Fibroblast of skin of right quadriceps (primary cell): ENCODE measurements at regions not wholly inside any gene's neighbourhood (a gene's known extent, or its start where the extent isn't known, plus 50 kb on each side); places are given as distances from the start of the nearest gene placed in this dataset.
"Not testable (repeated sequence)": the region's sequence is repeated elsewhere in the genome, so short reads cannot be mapped to it uniquely, and the experiment has no call there.

Source experiments
- DNase-seq: peaks from one replicate; pipeline ENCODE4 v3.0.0-alpha.2; 2013

DNA sequence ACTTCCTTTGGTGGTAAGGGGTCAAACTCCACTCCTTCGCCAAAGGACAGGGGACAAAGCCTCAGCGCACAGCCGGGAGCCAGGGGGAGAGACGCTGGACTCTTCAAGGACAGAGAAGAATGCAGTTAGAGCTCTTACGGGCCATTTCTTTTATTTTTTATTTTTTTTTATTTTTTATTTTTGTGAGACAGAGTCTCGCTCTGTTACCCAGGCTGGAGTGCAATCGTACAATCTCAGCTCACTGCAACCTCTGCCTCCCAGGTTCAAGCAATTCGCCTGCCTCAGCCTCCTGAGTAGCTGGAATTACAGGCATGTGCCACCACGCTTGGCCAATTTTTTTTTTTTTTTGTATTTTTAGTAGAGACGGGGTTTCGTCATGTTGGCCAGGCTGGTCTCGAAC, 93.2 kb upstream of the RPH3AL start, which contains the start of gene RFLNB:
RFLNB (minus strand) TSS at position 101 of the 400 bp plus-strand sequence.
- not testable (repeated sequence) for DNase-seq

DNA sequence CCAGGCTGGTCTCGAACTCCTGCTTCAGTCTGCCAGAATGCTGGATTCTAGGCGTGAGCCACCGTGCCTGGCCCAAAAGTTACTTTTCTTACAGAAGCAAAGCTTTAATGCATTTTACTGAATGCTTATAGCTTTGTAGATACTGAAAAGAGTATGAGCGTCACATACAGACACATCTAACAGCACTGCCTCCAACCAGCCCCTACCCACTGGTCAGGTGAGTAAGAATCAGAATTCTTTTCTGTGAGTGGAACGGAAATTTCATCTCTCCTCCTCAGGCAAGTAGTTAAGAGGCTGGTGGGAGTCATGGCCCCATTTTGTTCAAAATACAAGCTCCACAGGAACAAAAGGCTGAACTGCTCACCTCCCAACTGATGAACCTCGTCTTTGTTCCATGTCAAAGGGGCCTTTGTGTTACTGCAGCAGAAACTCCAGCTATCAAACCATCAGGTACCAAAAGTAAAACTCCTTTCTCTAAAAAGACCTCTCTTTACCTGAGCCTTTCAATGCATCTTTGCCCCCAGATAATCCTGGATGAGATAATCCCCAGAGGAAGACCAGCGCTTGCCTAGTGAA, 92.4 kb upstream of the RPH3AL start:
- no peak for DNase-seq

DNA sequence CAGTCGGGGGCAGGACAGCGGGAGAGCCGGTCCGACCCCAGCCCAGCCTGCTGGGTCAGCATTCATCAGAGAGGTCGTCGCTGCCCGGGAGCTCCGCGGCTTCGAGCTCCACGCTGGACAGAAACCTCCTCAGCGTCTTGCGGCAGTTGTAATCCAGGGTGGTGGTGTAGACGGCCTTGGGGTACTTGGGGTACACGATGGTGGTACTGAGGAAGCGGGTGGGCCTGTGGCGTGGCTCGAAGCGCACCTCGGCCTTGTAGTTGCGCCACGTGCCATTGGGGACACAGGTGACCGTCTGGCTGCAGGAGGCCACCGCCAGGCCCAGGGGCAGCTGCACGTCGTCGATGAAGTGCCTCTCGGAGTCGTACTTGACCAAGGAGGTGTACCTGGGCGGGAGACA, 90.5 kb upstream of the RPH3AL start:
- DNase-seq = no peak

DNA sequence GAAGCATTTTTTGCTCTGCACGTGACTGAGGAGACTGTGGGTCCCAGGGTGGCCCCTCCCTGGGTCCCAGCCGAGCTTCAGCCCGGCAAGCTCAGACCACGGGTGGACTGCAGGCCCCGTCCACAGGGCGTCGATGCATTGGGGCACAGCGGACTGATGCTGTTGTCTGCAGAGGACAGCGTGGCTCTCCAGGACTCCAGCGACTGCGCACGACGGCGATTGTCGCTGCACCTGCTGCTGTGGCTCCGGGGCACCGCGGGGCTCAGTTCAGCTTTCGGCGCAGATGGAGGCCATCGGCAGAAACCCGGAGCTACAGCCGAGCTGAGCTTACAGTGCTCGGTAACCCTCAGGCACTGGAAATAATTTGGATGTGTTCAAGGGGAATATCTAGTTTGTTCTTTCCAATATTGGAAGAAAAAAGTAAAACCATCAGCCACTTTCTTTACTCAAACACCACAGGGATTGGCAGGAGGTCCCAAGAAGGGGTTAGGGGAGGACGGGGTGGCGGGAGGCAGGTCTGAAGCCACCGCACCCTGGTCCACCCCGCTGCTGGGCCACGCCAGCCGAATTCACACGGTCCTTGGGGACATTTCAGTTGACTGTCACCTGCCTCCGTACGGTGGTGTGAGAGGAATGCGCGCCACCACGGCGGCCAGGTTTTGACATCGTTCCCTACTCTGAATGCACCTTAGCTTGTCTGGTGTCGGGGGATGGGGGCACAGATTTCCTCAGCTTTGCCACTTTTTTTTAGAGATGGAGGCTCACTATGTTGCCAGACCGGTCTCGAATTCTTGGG, 88.7 kb upstream of the RPH3AL start:
- no peak for DNase-seq

DNA sequence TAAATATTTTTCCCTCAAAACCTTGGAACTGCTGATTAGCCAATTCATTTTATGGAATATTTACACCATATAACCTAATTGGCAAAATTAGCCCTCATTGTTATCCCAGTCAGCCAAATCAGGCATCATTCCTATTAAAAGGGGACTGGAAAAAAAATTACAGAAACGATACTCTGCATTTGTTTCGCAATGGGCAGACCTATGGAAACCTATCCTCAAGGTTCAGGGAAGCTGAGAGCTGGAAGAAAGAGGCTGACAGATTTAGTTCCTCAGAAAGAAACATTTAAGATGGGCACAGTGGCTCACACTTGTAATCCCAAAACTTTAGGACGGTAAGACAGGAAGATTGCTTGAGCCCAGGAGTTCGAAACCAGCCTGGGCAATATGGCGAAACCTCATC, 85.6 kb upstream of the RPH3AL start:
- no peak for DNase-seq

GRCh38 chr17:437545-437944, 84.9 kb upstream of the RPH3AL start:
- DNase-seq = no peak

DNA sequence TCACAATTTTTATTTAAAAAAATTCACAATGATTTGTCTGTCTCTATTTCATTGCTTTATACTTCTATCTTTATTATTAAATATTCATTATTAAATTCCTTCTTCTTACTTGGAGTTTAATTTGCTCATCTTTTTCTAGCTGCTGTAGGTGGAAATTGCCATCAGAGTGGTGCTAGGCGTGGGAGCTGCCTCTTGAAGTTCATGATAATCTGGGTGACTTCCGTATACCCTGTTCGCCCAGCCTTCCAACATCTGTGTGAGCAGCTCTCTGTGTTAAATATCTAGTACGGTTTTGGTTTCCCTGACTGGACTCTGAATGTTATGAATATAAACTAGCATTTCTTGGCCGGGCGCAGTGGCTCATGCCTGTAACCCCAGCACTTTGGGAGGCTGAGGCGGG, 84.0 kb upstream of the RPH3AL start:
- DNase-seq = no peak

- DNase-seq = not testable (repeated sequence)
Observed at GRCh38 chr17:432471-432870, 79.9 kb upstream of the RPH3AL start.

GRCh38 chr17:431494-431893, 78.9 kb upstream of the RPH3AL start:
- no peak for DNase-seq

DNA sequence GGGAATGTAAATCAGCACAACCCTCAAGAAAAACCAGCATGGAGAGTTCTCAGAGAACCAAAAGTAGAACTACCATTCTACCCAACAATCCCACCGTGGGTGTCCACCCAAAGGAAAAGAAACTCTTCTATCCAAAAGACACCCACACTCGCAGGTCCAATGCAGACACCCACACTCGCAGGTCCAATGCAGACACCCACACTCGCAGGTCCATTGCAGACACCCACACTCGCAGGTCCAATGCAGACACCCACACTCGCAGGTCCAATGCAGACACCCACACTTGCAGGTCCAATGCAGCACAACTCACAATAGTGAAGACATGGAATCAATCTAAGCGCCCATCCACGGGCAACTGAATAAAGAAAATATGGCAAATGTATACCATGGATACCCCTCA, 77.0 kb upstream of the RPH3AL start:
- DNase-seq = no peak

DNA sequence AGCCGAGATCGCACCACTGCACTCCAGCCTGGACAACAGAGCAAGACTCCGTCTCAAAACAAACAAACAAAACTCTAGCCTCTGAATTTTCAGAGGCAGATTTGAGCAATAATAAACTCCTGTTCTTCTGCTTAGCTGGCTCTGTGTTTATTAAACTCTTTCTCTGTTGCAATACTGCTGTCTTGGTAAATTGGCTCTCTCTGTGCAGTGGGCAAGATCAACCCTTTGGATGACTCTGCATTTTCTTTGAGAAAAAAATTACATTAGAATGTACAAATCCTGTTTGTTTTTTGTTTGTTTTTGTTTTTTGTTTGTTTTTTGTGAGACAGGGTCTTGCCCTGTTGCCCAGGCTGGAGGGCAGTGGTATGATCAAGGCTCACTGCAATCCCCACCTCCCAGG, 75.8 kb upstream of the RPH3AL start:
- no peak for DNase-seq

- no peak for DNase-seq
Observed at GRCh38 chr17:427891-428290, 75.3 kb upstream of the RPH3AL start.

GRCh38 chr17:427327-427726, 74.7 kb upstream of the RPH3AL start:
- DNase-seq = no peak

DNA sequence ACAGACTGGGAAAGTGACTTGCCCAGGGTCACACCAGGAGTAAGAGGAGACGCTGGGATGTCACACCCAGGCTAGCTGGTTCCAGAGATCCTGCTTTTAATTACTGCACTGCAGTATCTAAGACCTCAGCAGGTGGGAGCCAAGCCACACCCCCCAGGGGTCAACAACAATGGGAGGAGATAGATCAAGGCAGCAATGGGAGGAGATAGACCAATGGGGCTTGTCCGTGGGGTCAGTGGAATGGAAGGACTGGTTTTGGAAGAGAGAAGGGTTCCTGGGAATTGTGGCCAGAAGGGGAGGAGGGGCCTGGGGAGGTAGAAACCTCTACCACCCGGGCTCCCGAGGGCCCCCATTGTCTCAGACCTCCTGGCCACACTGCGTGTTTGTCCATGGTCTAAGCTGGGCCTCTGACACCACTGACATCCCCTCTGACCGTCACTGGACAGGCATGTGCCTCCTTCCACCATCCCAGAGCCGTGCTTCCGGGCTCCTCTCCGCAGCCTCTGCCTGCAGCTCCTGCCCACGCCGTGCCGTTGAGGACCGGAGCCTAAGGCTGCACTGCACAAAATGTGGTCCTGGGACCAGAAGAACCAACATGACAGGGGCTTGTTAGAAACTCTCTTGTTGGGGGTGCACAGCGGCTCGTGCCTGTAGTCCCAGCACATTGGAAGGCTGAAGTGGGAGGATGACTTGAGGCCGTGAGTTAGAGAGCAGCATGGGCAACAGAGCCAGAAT, 69.8 kb upstream of the RPH3AL start:
- DNase-seq = no peak

DNA sequence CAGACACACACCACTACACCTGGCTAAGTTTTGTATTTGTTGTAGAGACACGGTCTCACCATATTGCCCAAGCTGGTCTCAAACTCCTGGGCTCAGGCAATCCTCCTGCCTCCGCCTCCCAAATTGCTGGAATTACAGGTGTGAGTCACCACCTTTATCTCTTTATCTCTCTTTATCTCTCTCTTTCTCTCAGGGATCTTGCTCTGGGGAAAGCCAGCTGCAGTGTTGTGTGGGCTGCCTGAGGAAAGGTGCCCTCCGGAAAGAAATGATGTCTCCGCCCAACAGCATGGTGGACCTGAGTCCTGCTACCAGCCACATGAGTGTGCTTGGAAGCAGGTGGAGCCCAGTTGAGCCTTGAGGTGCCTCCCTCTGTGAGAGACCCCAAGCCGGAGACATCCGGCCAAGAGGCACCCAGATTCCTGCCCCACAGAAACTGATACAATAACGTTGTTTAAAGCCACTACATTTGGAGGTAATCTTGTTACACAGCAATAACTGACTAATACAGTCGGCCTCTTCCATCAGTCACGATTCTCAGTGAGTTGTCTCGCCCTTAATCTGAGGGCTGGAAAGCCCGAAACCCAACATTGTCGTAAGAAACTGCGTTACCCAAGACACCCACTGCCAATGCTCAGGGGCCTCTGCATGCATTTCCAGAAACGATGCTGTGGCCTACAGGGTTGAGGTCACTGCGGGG, 68.0 kb upstream of the RPH3AL start:
- no peak for DNase-seq

GRCh38 chr17:419073-419735, 66.6 kb upstream of the RPH3AL start:
- DNase-seq = no peak

DNA sequence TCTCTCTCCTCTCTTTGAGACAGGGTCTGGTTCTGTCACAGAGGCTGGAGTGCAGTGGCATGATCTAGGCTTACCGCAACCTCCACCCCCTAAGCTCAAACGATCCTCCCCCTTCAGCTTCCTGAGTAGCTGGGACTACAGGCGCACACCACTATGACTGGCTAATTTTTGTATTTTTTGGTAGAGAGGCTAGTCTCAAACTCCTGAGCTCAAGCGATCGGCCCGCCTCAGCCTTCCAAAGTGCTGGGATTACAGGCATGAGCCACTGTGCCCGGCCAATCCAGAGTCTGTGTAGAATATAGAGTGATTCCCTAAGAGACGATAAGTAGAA, 65.8 kb upstream of the RPH3AL start:
- DNase-seq = no peak

DNA sequence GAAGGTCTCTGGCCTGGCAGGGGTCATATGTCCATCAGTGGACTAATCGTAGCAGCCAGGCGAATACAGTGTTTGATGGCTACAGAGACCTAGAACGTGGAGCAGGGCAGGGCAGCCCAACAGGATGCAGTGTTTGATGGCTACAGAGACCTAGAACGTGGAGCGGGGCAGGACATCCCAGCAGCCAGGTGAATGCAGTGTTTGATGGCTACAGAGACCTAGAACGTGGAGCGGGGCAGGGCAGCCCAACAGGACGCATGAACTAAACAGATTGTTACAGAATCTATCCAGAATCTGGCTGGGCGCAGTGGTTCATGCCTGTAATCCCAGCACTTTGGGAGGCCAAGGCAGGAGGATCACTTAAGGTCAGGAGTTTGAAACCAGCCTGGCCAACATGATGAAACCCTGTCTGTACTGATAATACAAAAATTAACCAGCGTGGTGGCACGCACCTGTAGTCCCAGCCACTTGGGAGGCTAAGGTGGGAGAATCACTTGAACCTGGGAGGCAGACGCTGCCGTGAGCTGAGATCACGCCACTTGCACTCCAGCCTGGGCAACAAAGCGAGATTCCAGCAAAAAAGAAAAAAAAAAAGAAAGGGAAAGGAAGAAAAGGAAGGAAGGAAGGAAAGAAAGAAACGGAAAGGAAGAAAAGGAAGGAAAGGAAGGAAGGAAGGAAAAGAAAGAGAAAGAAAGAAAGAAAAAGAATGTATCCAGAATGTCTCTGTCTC, 65.2 kb upstream of the RPH3AL start:
- DNase-seq = no peak

DNA sequence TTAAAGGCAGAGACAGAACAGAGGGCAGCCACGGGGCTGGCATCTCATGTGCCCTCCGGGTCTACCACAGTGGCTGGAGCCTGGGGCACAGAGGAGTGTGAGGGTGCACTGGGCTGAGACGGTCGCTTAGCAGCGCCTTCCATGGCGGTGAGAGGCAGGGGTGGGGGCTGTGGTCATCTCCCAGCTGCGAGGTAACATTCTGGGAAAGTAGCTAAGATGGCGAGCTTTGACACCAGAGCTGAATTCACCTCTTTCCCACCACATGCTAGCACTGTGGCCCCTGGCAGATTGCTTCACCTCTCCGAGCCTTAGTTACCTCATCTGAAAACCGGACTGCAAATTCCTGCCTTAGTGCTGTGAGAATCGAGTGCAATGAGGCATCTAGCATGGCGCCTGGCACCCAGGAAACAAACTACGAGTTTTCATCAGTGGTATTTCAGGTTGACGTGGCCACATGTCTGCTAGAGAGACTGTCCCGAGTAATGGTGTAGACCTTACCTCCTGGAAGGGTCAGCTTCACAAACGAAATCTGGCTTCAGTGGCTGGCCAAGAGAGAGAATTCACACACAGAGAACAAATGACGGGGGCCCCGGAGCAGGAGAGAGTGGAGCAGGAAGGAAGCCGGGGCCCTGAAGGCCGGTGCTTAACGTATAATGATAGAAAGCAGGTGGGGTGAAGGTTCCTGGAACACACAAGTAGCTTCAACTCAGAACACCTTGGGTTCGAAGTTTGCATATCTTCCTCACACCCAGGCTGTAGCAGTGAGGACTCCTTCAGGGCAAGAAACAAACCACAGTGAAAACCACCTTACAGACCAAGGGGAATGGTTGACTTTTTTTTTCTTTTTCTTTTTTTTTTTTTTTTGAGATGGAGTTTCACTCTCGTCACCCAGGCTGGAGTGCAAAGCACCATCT, 63.9 kb upstream of the RPH3AL start:
- DNase-seq = no peak

GRCh38 chr17:413706-414380, 61.2 kb upstream of the RPH3AL start:
- no peak for DNase-seq

- DNase-seq = no peak
Observed at GRCh38 chr17:413016-413350, 60.4 kb upstream of the RPH3AL start.
